ENCODE measurements at regions not wholly inside any gene's neighbourhood (a gene's known extent, or its start where the extent isn't known, plus 50 kb on each side); places are given as distances from the start of the nearest gene placed in this dataset.

DNA sequence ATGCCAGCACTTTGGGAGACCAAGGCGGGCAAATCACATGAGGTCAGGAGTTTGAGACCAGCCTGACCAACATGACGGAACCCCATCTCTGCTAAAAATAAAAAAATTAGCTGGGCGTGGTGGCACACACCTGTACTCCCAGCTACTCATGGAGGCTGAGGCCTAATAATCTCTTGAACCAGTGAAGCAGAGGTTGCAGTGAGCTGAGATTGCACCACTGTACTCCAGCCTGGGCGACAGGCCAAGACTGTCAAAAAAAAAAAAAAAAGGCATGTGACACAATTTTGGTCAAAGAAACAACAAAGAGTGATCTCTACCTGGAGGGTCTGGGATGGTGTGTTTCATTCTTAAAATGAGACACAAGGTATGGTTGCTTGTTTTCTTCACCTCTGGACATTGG, 188.2 kb upstream of the HS3ST1 start:
- TF ChIP-seq, protein P1, sequence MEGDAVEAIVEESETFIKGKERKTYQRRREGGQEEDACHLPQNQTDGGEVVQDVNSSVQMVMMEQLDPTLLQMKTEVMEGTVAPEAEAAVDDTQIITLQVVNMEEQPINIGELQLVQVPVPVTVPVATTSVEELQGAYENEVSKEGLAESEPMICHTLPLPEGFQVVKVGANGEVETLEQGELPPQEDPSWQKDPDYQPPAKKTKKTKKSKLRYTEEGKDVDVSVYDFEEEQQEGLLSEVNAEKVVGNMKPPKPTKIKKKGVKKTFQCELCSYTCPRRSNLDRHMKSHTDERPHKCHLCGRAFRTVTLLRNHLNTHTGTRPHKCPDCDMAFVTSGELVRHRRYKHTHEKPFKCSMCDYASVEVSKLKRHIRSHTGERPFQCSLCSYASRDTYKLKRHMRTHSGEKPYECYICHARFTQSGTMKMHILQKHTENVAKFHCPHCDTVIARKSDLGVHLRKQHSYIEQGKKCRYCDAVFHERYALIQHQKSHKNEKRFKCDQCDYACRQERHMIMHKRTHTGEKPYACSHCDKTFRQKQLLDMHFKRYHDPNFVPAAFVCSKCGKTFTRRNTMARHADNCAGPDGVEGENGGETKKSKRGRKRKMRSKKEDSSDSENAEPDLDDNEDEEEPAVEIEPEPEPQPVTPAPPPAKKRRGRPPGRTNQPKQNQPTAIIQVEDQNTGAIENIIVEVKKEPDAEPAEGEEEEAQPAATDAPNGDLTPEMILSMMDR (IDR thresholded peaks at IDR 0.05): no peak
- TF ChIP-seq POLR2A (IDR thresholded peaks at IDR 0.05): no peak
- no peak for TF ChIP-seq EP300 (IDR thresholded peaks at IDR 0.05)
